ENCODE measurements at regions not wholly inside any gene's neighbourhood (a gene's known extent, or its start where the extent isn't known, plus 50 kb on each side); places are given as distances from the start of the nearest gene placed in this dataset.
"Not testable (repeated sequence)": the region's sequence is repeated elsewhere in the genome, so short reads cannot be mapped to it uniquely, and the experiment has no call there.

GRCh38 chr4:187663076-187663475 is 332.5 kb upstream of the ZFP42 start:
- Histone ChIP-seq H3K27me3 (ENCODE audit: insufficient read depth, low read length) (no peaks in the 10 kb centered on the region), H3K36me3 (ENCODE audit: insufficient read depth, low read length) (no peaks in the 10 kb centered on the region), H3K9me3 (ENCODE audit: control insufficient read depth in 1 of 2, low read length in 2 of 2) (no peaks in the 10 kb centered on the region), H3K4me1 (ENCODE audit: insufficient read depth, low read length) (no peaks in the 10 kb centered on the region), H3K27ac (ENCODE audit: low read depth, low read length) (no peak overlapping the region), H3K4me3 (ENCODE audit: low read length in 2 of 2) (no peak overlapping the region)
- no peak overlapping the region for H3K4me3 Mint-ChIP-seq
- H3K9me3 Mint-ChIP-seq = peaks cover 3 to 23% (median 5%) of the 10 kb centered on the region in 8 donors
- POLR2A ChIA-PET (ENCODE audit: partially characterized antibody) = no interaction called here
- no peaks in the 10 kb centered on the region for H3K4me1 Mint-ChIP-seq
- CTCF ChIA-PET (ENCODE audit: partially characterized antibody) = no interaction called here
- intact Hi-C loops (cut with micrococcal nuclease) = no loop called here
- DNase-seq = no peak
- H3K27me3 Mint-ChIP-seq = no peaks in the 10 kb centered on the region
- no peak overlapping the region for H3K27ac Mint-ChIP-seq
- H3K36me3 Mint-ChIP-seq = no peaks in the 10 kb centered on the region

- no peaks in the 10 kb centered on the region for H3K4me1 ChIP-seq (ENCODE audit: insufficient read depth, low read length)
- intact Hi-C loops (cut with micrococcal nuclease) = no loop called here
- no peak for DNase-seq
- Mint-ChIP-seq H3K27ac (no peak overlapping the region), H3K36me3 (no peaks in the 10 kb centered on the region), H3K27me3 (no peaks in the 10 kb centered on the region), H3K4me3 (no peak overlapping the region), H3K4me1 (no peaks in the 10 kb centered on the region), H3K9me3 (peaks cover 3 to 22% (median 5%) of the 10 kb centered on the region in 8 donors)
- ChIA-PET CTCF (ENCODE audit: partially characterized antibody) (no interaction called here), POLR2A (ENCODE audit: partially characterized antibody) (no interaction called here)
- H3K27me3 ChIP-seq (ENCODE audit: insufficient read depth, low read length) = no peaks in the 10 kb centered on the region
- H3K9me3 ChIP-seq (ENCODE audit: control insufficient read depth in 1 of 2, low read length in 2 of 2) = no peaks in the 10 kb centered on the region
- no peaks in the 10 kb centered on the region for H3K36me3 ChIP-seq (ENCODE audit: insufficient read depth, low read length)
- H3K27ac ChIP-seq (ENCODE audit: low read depth, low read length) = no peak overlapping the region
- H3K4me3 ChIP-seq (ENCODE audit: low read length in 2 of 2) = no peak overlapping the region
Observed at GRCh38 chr4:187664011-187664410, 331.6 kb upstream of the ZFP42 start.

GRCh38 chr4:187665086-187665485 is 330.5 kb upstream of the ZFP42 start:
- Histone ChIP-seq H3K4me3 (ENCODE audit: low read length in 2 of 2) (no peak overlapping the region), H3K36me3 (ENCODE audit: insufficient read depth, low read length) (no peaks in the 10 kb centered on the region), H3K9me3 (ENCODE audit: control insufficient read depth in 1 of 2, low read length in 2 of 2) (no peaks in the 10 kb centered on the region), H3K27me3 (ENCODE audit: insufficient read depth, low read length) (no peaks in the 10 kb centered on the region), H3K4me1 (ENCODE audit: insufficient read depth, low read length) (no peaks in the 10 kb centered on the region), H3K27ac (ENCODE audit: low read depth, low read length) (no peak overlapping the region)
- H3K4me3 Mint-ChIP-seq = no peak overlapping the region
- H3K9me3 Mint-ChIP-seq = peaks cover 3 to 20% (median 5%) of the 10 kb centered on the region in 8 donors
- POLR2A ChIA-PET (ENCODE audit: partially characterized antibody) = no interaction called here
- H3K27ac Mint-ChIP-seq = no peak overlapping the region
- no peaks in the 10 kb centered on the region for H3K4me1 Mint-ChIP-seq
- no peak for DNase-seq
- H3K27me3 Mint-ChIP-seq = no peaks in the 10 kb centered on the region
- intact Hi-C loops (cut with micrococcal nuclease) = no loop called here
- CTCF ChIA-PET (ENCODE audit: partially characterized antibody) = no interaction called here
- no peaks in the 10 kb centered on the region for H3K36me3 Mint-ChIP-seq

- Mint-ChIP-seq H3K27ac (no peak overlapping the region), H3K27me3 (no peaks in the 10 kb centered on the region), H3K36me3 (no peaks in the 10 kb centered on the region), H3K4me1 (no peaks in the 10 kb centered on the region), H3K9me3 (peaks cover 3 to 20% (median 6%) of the 10 kb centered on the region in 8 donors), H3K4me3 (no peak overlapping the region)
- DNase-seq = no peak
- Histone ChIP-seq H3K9me3 (ENCODE audit: control insufficient read depth in 1 of 2, low read length in 2 of 2) (no peaks in the 10 kb centered on the region), H3K4me1 (ENCODE audit: insufficient read depth, low read length) (no peaks in the 10 kb centered on the region), H3K27me3 (ENCODE audit: insufficient read depth, low read length) (no peaks in the 10 kb centered on the region), H3K4me3 (ENCODE audit: low read length in 2 of 2) (no peak overlapping the region), H3K36me3 (ENCODE audit: insufficient read depth, low read length) (no peaks in the 10 kb centered on the region), H3K27ac (ENCODE audit: low read depth, low read length) (no peak overlapping the region)
- intact Hi-C loops (cut with micrococcal nuclease) = no loop called here
- POLR2A ChIA-PET (ENCODE audit: partially characterized antibody) = no interaction called here
- CTCF ChIA-PET (ENCODE audit: partially characterized antibody) = no interaction called here
Observed at GRCh38 chr4:187666034-187666433, 329.5 kb upstream of the ZFP42 start.

- Mint-ChIP-seq H3K27ac (no peak overlapping the region), H3K27me3 (no peaks in the 10 kb centered on the region), H3K4me3 (no peak overlapping the region), H3K4me1 (no peaks in the 10 kb centered on the region), H3K9me3 (peaks cover 2 to 20% (median 5%) of the 10 kb centered on the region in 8 donors), H3K36me3 (no peaks in the 10 kb centered on the region)
- POLR2A ChIA-PET (ENCODE audit: partially characterized antibody) = no interaction called here
- no peaks in the 10 kb centered on the region for H3K9me3 ChIP-seq (ENCODE audit: control insufficient read depth in 1 of 2, low read length in 2 of 2)
- intact Hi-C loops (cut with micrococcal nuclease) = no loop called here
- no peak for DNase-seq
- H3K27me3 ChIP-seq (ENCODE audit: insufficient read depth, low read length) = no peaks in the 10 kb centered on the region
- no peaks in the 10 kb centered on the region for H3K36me3 ChIP-seq (ENCODE audit: insufficient read depth, low read length)
- no peak overlapping the region for H3K4me3 ChIP-seq (ENCODE audit: low read length in 2 of 2)
- CTCF ChIA-PET (ENCODE audit: partially characterized antibody) = no interaction called here
- H3K4me1 ChIP-seq (ENCODE audit: insufficient read depth, low read length) = no peaks in the 10 kb centered on the region
- H3K27ac ChIP-seq (ENCODE audit: low read depth, low read length) = no peak overlapping the region
Observed at GRCh38 chr4:187666697-187667494, 328.7 kb upstream of the ZFP42 start.

GRCh38 chr4:187668526-187669082 is 327.0 kb upstream of the ZFP42 start:
- Mint-ChIP-seq H3K36me3 (no peaks in the 10 kb centered on the region), H3K4me3 (no peak overlapping the region), H3K9me3 (peaks cover 0 to 13% (median 7%) of the 10 kb centered on the region in 8 donors), H3K27ac (peak overlapping the region in 1 of 7 donors; percentile 15), H3K4me1 (no peaks in the 10 kb centered on the region), H3K27me3 (no peaks in the 10 kb centered on the region)
- H3K4me1 ChIP-seq (ENCODE audit: insufficient read depth, low read length) = no peaks in the 10 kb centered on the region
- intact Hi-C loops (cut with micrococcal nuclease) = no loop called here
- ChIA-PET CTCF (ENCODE audit: partially characterized antibody) (no interaction called here), POLR2A (ENCODE audit: partially characterized antibody) (no interaction called here)
- H3K27me3 ChIP-seq (ENCODE audit: insufficient read depth, low read length) = no peaks in the 10 kb centered on the region
- no peaks in the 10 kb centered on the region for H3K36me3 ChIP-seq (ENCODE audit: insufficient read depth, low read length)
- H3K27ac ChIP-seq (ENCODE audit: low read depth, low read length) = no peak overlapping the region
- H3K4me3 ChIP-seq (ENCODE audit: low read length in 2 of 2) = no peak overlapping the region
- no peak for DNase-seq
- H3K9me3 ChIP-seq (ENCODE audit: control insufficient read depth in 1 of 2, low read length in 2 of 2) = no peaks in the 10 kb centered on the region

GRCh38 chr4:187671521-187671920 is 324.1 kb upstream of the ZFP42 start:
- H3K36me3 ChIP-seq (ENCODE audit: insufficient read depth, low read length); H3K4me1 Mint-ChIP-seq; H3K4me3 ChIP-seq (ENCODE audit: low read length in 2 of 2); DNase-seq; H3K27me3 Mint-ChIP-seq; H3K27ac Mint-ChIP-seq; H3K4me3 Mint-ChIP-seq; H3K27ac ChIP-seq (ENCODE audit: low read depth, low read length); H3K9me3 ChIP-seq (ENCODE audit: control insufficient read depth in 1 of 2, low read length in 2 of 2); CTCF ChIA-PET (ENCODE audit: partially characterized antibody); H3K36me3 Mint-ChIP-seq; H3K4me1 ChIP-seq (ENCODE audit: insufficient read depth, low read length); POLR2A ChIA-PET (ENCODE audit: partially characterized antibody); intact Hi-C loops (cut with micrococcal nuclease); H3K27me3 ChIP-seq (ENCODE audit: insufficient read depth, low read length): not testable (repeated sequence)
- H3K9me3 Mint-ChIP-seq = peaks cover 0 to 14% (median 11%) of the 10 kb centered on the region in 8 donors

Measured in CD4-positive, alpha-beta memory T cell (primary cell).